ENCODE measurements at regions not wholly inside any gene's neighbourhood (a gene's known extent, or its start where the extent isn't known, plus 50 kb on each side); places are given as distances from the start of the nearest gene placed in this dataset.

- Histone ChIP-seq H3K36me3 (no peaks in the 10 kb centered on the region), H3K4me3 (no peak overlapping the region), H3K27me3 (no peaks in the 10 kb centered on the region), H3K9me3 (no peaks in the 10 kb centered on the region)
- no peak for DNase-seq
These were observed 1025.7 kb downstream of the PLA2G4A start for GRCh38 chr1:187854457-187854856.

- Histone ChIP-seq H3K4me3 (no peak overlapping the region), H3K27me3 (no peaks in the 10 kb centered on the region), H3K36me3 (no peaks in the 10 kb centered on the region), H3K9me3 (no peaks in the 10 kb centered on the region)
- no peak for DNase-seq
These were observed 1033.8 kb downstream of the PLA2G4A start for GRCh38 chr1:187862506-187862905.

GRCh38 chr1:187870552-187870951, 1041.8 kb downstream of the PLA2G4A start:
- no peaks in the 10 kb centered on the region for H3K36me3 ChIP-seq
- no peak overlapping the region for H3K4me3 ChIP-seq
- H3K27me3 ChIP-seq, result no peaks in the 10 kb centered on the region
- no peak for DNase-seq
- no peaks in the 10 kb centered on the region for H3K9me3 ChIP-seq

GRCh38 chr1:187871177-187871845, 1042.6 kb downstream of the PLA2G4A start:
- H3K4me3 ChIP-seq, result no peak overlapping the region
- H3K27me3 ChIP-seq, result no peaks in the 10 kb centered on the region
- H3K36me3 ChIP-seq, result no peaks in the 10 kb centered on the region
- DNase-seq, result no peak
- H3K9me3 ChIP-seq, result no peaks in the 10 kb centered on the region

- no peaks in the 10 kb centered on the region for H3K27me3 ChIP-seq
- H3K9me3 ChIP-seq, result no peaks in the 10 kb centered on the region
- no peaks in the 10 kb centered on the region for H3K36me3 ChIP-seq
- no peak for DNase-seq
- H3K4me3 ChIP-seq, result no peak overlapping the region
These were observed 1043.8 kb downstream of the PLA2G4A start for GRCh38 chr1:187872550-187872949.

- Histone ChIP-seq H3K4me3 (no peak overlapping the region), H3K36me3 (no peaks in the 10 kb centered on the region), H3K9me3 (no peaks in the 10 kb centered on the region), H3K27me3 (no peaks in the 10 kb centered on the region)
- DNase-seq, result no peak
These were observed 1044.4 kb downstream of the PLA2G4A start for GRCh38 chr1:187873126-187873525.

GRCh38 chr1:187876775-187877174, 1048.0 kb downstream of the PLA2G4A start:
- no peaks in the 10 kb centered on the region for H3K27me3 ChIP-seq
- no peaks in the 10 kb centered on the region for H3K9me3 ChIP-seq
- no peak overlapping the region for H3K4me3 ChIP-seq
- DNase-seq, result no peak
- H3K36me3 ChIP-seq, result no peaks in the 10 kb centered on the region

- H3K27me3 ChIP-seq, result no peaks in the 10 kb centered on the region
These were observed 1048.5 kb downstream of the PLA2G4A start for GRCh38 chr1:187877220-187877619.

GRCh38 chr1:187878883-187879282, 1050.1 kb downstream of the PLA2G4A start:
- Histone ChIP-seq H3K36me3 (no peaks in the 10 kb centered on the region), H3K4me3 (no peak overlapping the region), H3K27me3 (no peaks in the 10 kb centered on the region), H3K9me3 (no peaks in the 10 kb centered on the region)
- no peak for DNase-seq

More at GRCh38 chr1:187877220-187877619, 1048.5 kb downstream of the PLA2G4A start:
- Histone ChIP-seq H3K9me3 (no peaks in the 10 kb centered on the region), H3K36me3 (no peaks in the 10 kb centered on the region), H3K4me3 (no peak overlapping the region)
- DNase-seq, result no peak

- Histone ChIP-seq H3K27me3 (no peaks in the 10 kb centered on the region), H3K9me3 (no peaks in the 10 kb centered on the region), H3K4me3 (no peak overlapping the region), H3K36me3 (no peaks in the 10 kb centered on the region)
- no peak for DNase-seq
These were observed 1054.6 kb downstream of the PLA2G4A start for GRCh38 chr1:187883356-187883755.

- Histone ChIP-seq H3K36me3 (no peaks in the 10 kb centered on the region), H3K4me3 (no peak overlapping the region)
- no peak for DNase-seq
These were observed 1063.4 kb downstream of the PLA2G4A start for GRCh38 chr1:187891993-187892682.

GRCh38 chr1:187892683-187893039, 1063.9 kb downstream of the PLA2G4A start:
- Histone ChIP-seq H3K9me3 (no peaks in the 10 kb centered on the region; the same call in 1 of the 2 replicates), H3K4me3 (no peak overlapping the region), H3K36me3 (no peaks in the 10 kb centered on the region), H3K27me3 (no peaks in the 10 kb centered on the region)
- DNase-seq, result no peak

More at GRCh38 chr1:187891993-187892682, 1063.4 kb downstream of the PLA2G4A start:
- Histone ChIP-seq H3K9me3 (no peaks in the 10 kb centered on the region; the same call in 1 of the 2 replicates), H3K27me3 (no peaks in the 10 kb centered on the region)

- Histone ChIP-seq H3K36me3 (no peaks in the 10 kb centered on the region), H3K9me3 (no peaks in the 10 kb centered on the region; the same call in 1 of the 2 replicates)
These were observed 1064.7 kb downstream of the PLA2G4A start for GRCh38 chr1:187893471-187893870.

GRCh38 chr1:187894349-187894748, 1065.6 kb downstream of the PLA2G4A start:
- no peak for DNase-seq
- Histone ChIP-seq H3K27me3 (no peaks in the 10 kb centered on the region), H3K9me3 (no peaks in the 10 kb centered on the region; the same call in 1 of the 2 replicates), H3K4me3 (no peak overlapping the region), H3K36me3 (no peaks in the 10 kb centered on the region)

More at GRCh38 chr1:187893471-187893870, 1064.7 kb downstream of the PLA2G4A start:
- no peak overlapping the region for H3K4me3 ChIP-seq
- no peaks in the 10 kb centered on the region for H3K27me3 ChIP-seq
- DNase-seq, result no peak

GRCh38 chr1:187903223-187903622, 1074.5 kb downstream of the PLA2G4A start:
- Histone ChIP-seq H3K36me3 (no peaks in the 10 kb centered on the region), H3K27me3 (no peaks in the 10 kb centered on the region), H3K4me3 (no peak overlapping the region), H3K9me3 (no peaks in the 10 kb centered on the region)
- DNase-seq, result no peak

- Histone ChIP-seq H3K36me3 (no peaks in the 10 kb centered on the region), H3K9me3 (no peaks in the 10 kb centered on the region), H3K4me3 (no peak overlapping the region), H3K27me3 (no peaks in the 10 kb centered on the region)
- no peak for DNase-seq
These were observed 1080.6 kb downstream of the PLA2G4A start for GRCh38 chr1:187909382-187909781.

- Histone ChIP-seq H3K9me3 (no peaks in the 10 kb centered on the region), H3K27me3 (no peaks in the 10 kb centered on the region), H3K4me3 (no peak overlapping the region), H3K36me3 (no peaks in the 10 kb centered on the region)
- no peak for DNase-seq
These were observed 1083.1 kb downstream of the PLA2G4A start for GRCh38 chr1:187911820-187912219.

- Histone ChIP-seq H3K36me3 (no peaks in the 10 kb centered on the region), H3K4me3 (no peak overlapping the region), H3K9me3 (no peaks in the 10 kb centered on the region), H3K27me3 (no peaks in the 10 kb centered on the region)
- no peak for DNase-seq
These were observed 1092.2 kb downstream of the PLA2G4A start for GRCh38 chr1:187920976-187921375.

Measured in MG63 (cell line).